OCI-LY1 (cell line): ENCODE measurements at regions not wholly inside any gene's neighbourhood (a gene's known extent, or its start where the extent isn't known, plus 50 kb on each side); places are given as distances from the start of the nearest gene placed in this dataset.

Experiments used
- H2AFZ ChIP-seq: fragments of 200-600 bp; sonication (generic), shearing (Covaris generic); 2 replicates; pipeline ENCODE4 v1.6.0; 2014; ENCODE audit warnings: antibody characterized with exemption, mild to moderate bottlenecking, low read length
- H3F3A ChIP-seq: fragments of 200-600 bp; sonication (generic), shearing (Covaris generic); 2 replicates; pipeline ENCODE4 v1.6.0; 2014; ENCODE audit warnings: mild to moderate bottlenecking, antibody characterized with exemption, low read length, moderate library complexity; ENCODE audit not compliant: insufficient read depth
- H3K27ac ChIP-seq: fragments of 200-600 bp; sonication (generic); 2 replicates; pipeline ENCODE4 v1.5.1; 2014; ENCODE audit warnings: low read length, mixed run types, mild to moderate bottlenecking, low read depth; ENCODE audit not compliant: poor library complexity, severe bottlenecking
- H3K27me3 ChIP-seq: fragments of 200-600 bp; sonication (generic); 2 replicates; pipeline ENCODE4 v1.6.0; 2014; ENCODE audit warnings: antibody characterized with exemption, mild to moderate bottlenecking, low read length, moderate library complexity; ENCODE audit not compliant: insufficient read depth
- H3K36me3 ChIP-seq: fragments of 200-600 bp; sonication (generic); 2 replicates; pipeline ENCODE4 v1.6.1; 2014; ENCODE audit warnings: mild to moderate bottlenecking, antibody characterized with exemption, low read length, moderate library complexity, mixed read lengths; ENCODE audit not compliant: insufficient read depth
- H3K4me1 ChIP-seq: fragments of 200-600 bp; sonication (generic); 2 replicates; pipeline ENCODE4 v1.5.1; 2014; ENCODE audit warnings: mild to moderate bottlenecking, low read length, moderate library complexity; ENCODE audit not compliant: insufficient read depth, severe bottlenecking
- H3K4me2 ChIP-seq: fragments of 200-600 bp; sonication (generic), shearing (Covaris generic); 2 replicates; pipeline ENCODE4 v1.6.1; 2014; ENCODE audit warnings: low read length
- H3K4me3 ChIP-seq: fragments of 200-600 bp; sonication (generic); 2 replicates; pipeline ENCODE4 v1.5.1; 2014; ENCODE audit warnings: low read length, low read depth, mild to moderate bottlenecking, mixed read lengths; ENCODE audit not compliant: poor library complexity, severe bottlenecking
- H3K79me2 ChIP-seq: fragments of 200-600 bp; shearing (Covaris generic); 2 replicates; pipeline ENCODE4 v1.6.1; 2016; ENCODE audit warnings: mixed run types, low read length, mixed read lengths; ENCODE audit not compliant: insufficient read depth
- H3K9ac ChIP-seq: fragments of 200-600 bp; sonication (generic), shearing (Covaris generic); 2 replicates; pipeline ENCODE4 v1.6.1; 2014; ENCODE audit warnings: mild to moderate bottlenecking, low read length, mixed read lengths
- H3K9me2 ChIP-seq: fragments of 200-600 bp; sonication (generic), shearing (Covaris generic); 2 replicates; pipeline ENCODE4 v1.6.1; 2014; ENCODE audit warnings: low read depth, mild to moderate bottlenecking, low read length, mixed read lengths
- H3K9me3 ChIP-seq: fragments of 200-600 bp; shearing (Covaris generic); 2 replicates; pipeline ENCODE4 v1.6.1; 2014; ENCODE audit warnings: low read length, mixed read lengths
- H4K20me1 ChIP-seq: fragments of 200-600 bp; sonication (generic), shearing (Covaris generic); 2 replicates; pipeline ENCODE4 v1.6.0; 2016; ENCODE audit warnings: mild to moderate bottlenecking, low read length; ENCODE audit not compliant: insufficient read depth
- EZH2 ChIP-seq: fragments of 200-600 bp; sonication (generic), shearing (Covaris generic); IDR thresholded peaks from 2 replicates; pipeline ENCODE4 v1.8.0; 2017; ENCODE audit warnings: borderline replicate concordance, mixed run types, mild to moderate bottlenecking, antibody characterized with exemption, low read length, moderate library complexity, mixed read lengths
- TF ChIP-seq, protein P1 (sequence below): fragments of 200-600 bp; sonication (generic), shearing (Covaris generic); IDR thresholded peaks from 2 replicates; pipeline ENCODE4 v1.5.1; 2017; ENCODE audit warnings: mild to moderate bottlenecking, antibody characterized with exemption, low read length, moderate library complexity, mixed read lengths

DNA sequence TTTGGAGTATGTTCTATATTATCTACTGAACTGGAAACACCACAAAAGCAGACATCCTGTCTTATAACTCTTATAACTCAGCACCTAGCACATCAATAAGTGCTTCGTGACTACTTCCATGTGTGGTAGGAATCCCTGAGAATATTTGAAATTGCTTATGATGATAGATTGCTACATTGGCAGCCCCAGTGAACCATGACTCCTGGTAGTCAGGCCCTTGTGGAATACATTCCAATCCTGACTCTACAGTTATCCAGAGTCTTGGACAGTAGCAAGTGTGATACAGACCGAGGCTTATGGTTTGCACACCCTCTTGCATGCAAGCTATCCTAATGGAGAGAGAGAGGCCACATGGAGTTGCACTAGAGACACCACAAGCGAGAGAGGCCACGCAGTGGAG is 59.5 kb upstream of the PHF21A start:
- H3K27ac ChIP-seq: no peak overlapping the region
- no peaks in the 10 kb centered on the region for H3K27me3 ChIP-seq
- TF ChIP-seq, protein P1, sequence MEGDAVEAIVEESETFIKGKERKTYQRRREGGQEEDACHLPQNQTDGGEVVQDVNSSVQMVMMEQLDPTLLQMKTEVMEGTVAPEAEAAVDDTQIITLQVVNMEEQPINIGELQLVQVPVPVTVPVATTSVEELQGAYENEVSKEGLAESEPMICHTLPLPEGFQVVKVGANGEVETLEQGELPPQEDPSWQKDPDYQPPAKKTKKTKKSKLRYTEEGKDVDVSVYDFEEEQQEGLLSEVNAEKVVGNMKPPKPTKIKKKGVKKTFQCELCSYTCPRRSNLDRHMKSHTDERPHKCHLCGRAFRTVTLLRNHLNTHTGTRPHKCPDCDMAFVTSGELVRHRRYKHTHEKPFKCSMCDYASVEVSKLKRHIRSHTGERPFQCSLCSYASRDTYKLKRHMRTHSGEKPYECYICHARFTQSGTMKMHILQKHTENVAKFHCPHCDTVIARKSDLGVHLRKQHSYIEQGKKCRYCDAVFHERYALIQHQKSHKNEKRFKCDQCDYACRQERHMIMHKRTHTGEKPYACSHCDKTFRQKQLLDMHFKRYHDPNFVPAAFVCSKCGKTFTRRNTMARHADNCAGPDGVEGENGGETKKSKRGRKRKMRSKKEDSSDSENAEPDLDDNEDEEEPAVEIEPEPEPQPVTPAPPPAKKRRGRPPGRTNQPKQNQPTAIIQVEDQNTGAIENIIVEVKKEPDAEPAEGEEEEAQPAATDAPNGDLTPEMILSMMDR: no peak
- TF ChIP-seq EZH2: no peak

GRCh38 chr11:46178513-46178912 is 57.3 kb upstream of the PHF21A start:
- Histone ChIP-seq H3K79me2 (no peaks in the 10 kb centered on the region), H3F3A (no peaks in the 10 kb centered on the region), H3K9ac (no peak overlapping the region), H4K20me1 (no peaks in the 10 kb centered on the region), H3K4me2 (no peak overlapping the region), H3K4me1 (no peaks in the 10 kb centered on the region), H2AFZ (no peak overlapping the region), H3K36me3 (no peaks in the 10 kb centered on the region), H3K9me3 (no peaks in the 10 kb centered on the region), H3K27me3 (no peaks in the 10 kb centered on the region), H3K27ac (no peak overlapping the region), H3K4me3 (no peak overlapping the region), H3K9me2 (no peaks in the 10 kb centered on the region)
- no peak for TF ChIP-seq EZH2
- TF ChIP-seq, protein P1: no peak

More for the DNA sequence above, 59.5 kb upstream of the PHF21A start:
- H3K4me3 ChIP-seq: no peak overlapping the region
- H2AFZ ChIP-seq: no peak overlapping the region
- H3K9me3 ChIP-seq: no peaks in the 10 kb centered on the region
- H3K9me2 ChIP-seq: no peaks in the 10 kb centered on the region
- H3K79me2 ChIP-seq: no peaks in the 10 kb centered on the region
- H3K4me2 ChIP-seq: no peak overlapping the region
- no peak overlapping the region for H3K9ac ChIP-seq
- no peaks in the 10 kb centered on the region for H3F3A ChIP-seq
- H3K36me3 ChIP-seq: no peaks in the 10 kb centered on the region
- no peaks in the 10 kb centered on the region for H4K20me1 ChIP-seq
- H3K4me1 ChIP-seq: no peaks in the 10 kb centered on the region

GRCh38 chr11:46176421-46176820 is 55.2 kb upstream of the PHF21A start:
- no peaks in the 10 kb centered on the region for H4K20me1 ChIP-seq

More at GRCh38 chr11:46176421-46176820, 55.2 kb upstream of the PHF21A start:
- Histone ChIP-seq H3F3A (no peaks in the 10 kb centered on the region), H3K36me3 (no peaks in the 10 kb centered on the region), H3K27ac (no peak overlapping the region), H3K4me2 (no peak overlapping the region), H3K79me2 (no peaks in the 10 kb centered on the region), H3K9me2 (no peaks in the 10 kb centered on the region), H3K9ac (no peak overlapping the region), H3K4me3 (no peak overlapping the region), H3K27me3 (no peaks in the 10 kb centered on the region), H2AFZ (no peak overlapping the region), H3K4me1 (no peaks in the 10 kb centered on the region), H3K9me3 (no peaks in the 10 kb centered on the region)
- no peak for TF ChIP-seq EZH2
- TF ChIP-seq, protein P1: no peak
